ENCODE measurements at regions not wholly inside any gene's neighbourhood (a gene's known extent, or its start where the extent isn't known, plus 50 kb on each side); places are given as distances from the start of the nearest gene placed in this dataset.

DNA sequence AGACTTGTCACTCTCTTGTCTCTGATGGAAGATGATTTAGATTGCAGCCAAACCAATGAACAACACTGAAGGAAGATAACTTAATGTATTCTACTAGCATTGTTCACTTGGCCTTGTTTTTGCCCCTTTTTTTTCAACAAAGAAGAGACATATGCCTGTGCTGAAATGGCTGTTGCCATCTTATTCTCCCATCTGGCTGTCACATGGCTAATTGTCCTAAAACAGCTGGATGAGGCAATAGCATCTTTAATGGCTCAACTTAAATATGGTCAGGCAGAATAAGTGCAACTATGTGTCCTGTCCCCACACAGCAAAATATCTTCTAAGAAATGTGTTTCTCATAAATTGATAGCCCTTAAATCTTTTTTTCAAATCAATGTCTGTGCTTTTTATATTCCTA lies 576.9 kb downstream of the TUSC7 start:
- no peak for TF ChIP-seq CTCF (IDR thresholded peaks at IDR 0.05; ENCODE audit: low read depth, low read length, missing control alignments)
- no peak for DNase-seq (ENCODE audit: low read depth)
- H3K4me3 ChIP-seq (ENCODE audit: low read depth, low read length), result no peak overlapping the region

GRCh38 chr3:117287602-117288001 lies 578.0 kb downstream of the TUSC7 start:
- no peak overlapping the region for H3K4me3 ChIP-seq (ENCODE audit: low read depth, low read length)
- TF ChIP-seq CTCF (IDR thresholded peaks at IDR 0.05; ENCODE audit: low read depth, low read length, missing control alignments), result no peak
- no peak for DNase-seq (ENCODE audit: low read depth)

- DNase-seq (ENCODE audit: low read depth), result no peak
- H3K4me3 ChIP-seq (ENCODE audit: low read depth, low read length), result no peak overlapping the region
- TF ChIP-seq CTCF (IDR thresholded peaks at IDR 0.05; ENCODE audit: low read depth, low read length, missing control alignments), result no peak
These were observed 581.9 kb downstream of the TUSC7 start for GRCh38 chr3:117291476-117291875.

DNA sequence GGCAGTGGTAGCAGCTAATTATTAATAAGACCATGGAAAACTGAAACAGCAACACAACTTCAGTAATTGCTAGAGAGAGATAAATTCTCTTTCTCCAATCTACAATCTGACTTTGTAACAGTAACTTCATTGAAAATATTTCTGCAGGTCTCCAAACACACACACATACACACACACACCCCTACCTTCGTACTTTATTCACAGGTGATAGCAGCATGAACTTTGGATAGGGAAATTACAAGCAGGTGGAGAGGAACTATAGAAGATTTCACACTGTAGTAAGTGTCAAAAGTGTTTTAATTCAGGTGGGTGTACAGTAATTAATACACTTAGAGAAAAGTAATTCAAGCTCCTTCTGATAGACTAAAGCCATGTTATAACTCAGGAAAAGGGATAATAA lies 587.5 kb downstream of the TUSC7 start:
- no peak for DNase-seq (ENCODE audit: low read depth)
- no peak overlapping the region for H3K4me3 ChIP-seq (ENCODE audit: low read depth, low read length)
- TF ChIP-seq CTCF (IDR thresholded peaks at IDR 0.05; ENCODE audit: low read depth, low read length, missing control alignments), result no peak

DNA sequence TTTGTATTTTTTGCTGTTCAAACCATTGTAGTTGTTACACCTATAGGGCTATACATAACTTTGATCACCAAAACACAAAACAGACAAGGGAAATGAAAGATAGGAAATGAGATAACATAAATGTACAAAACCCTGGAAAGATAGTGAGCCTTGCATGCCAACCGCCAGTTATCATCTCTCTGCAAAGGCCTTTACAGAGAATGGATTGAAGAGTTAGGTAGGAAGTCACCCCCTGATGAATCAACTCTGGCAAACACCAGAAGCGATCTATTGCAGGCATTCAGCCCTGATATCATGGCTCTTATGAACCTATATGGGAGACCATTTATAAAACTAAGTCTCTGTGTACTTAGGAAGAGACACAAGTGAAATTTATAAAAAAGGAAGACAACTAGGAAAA lies 588.0 kb downstream of the TUSC7 start:
- no peak for TF ChIP-seq CTCF (IDR thresholded peaks at IDR 0.05; ENCODE audit: low read depth, low read length, missing control alignments)
- no peak overlapping the region for H3K4me3 ChIP-seq (ENCODE audit: low read depth, low read length)
- DNase-seq (ENCODE audit: low read depth), result no peak

- no peak overlapping the region for H3K4me3 ChIP-seq (ENCODE audit: low read depth, low read length)
- DNase-seq (ENCODE audit: low read depth), result no peak
These were observed 588.7 kb downstream of the TUSC7 start for GRCh38 chr3:117298273-117298672.

More at GRCh38 chr3:117298273-117298672, 588.7 kb downstream of the TUSC7 start:
- no peak for TF ChIP-seq CTCF (IDR thresholded peaks at IDR 0.05; ENCODE audit: low read depth, low read length, missing control alignments)

Data from GM12864 (cell line).